ENCODE measurements at regions not wholly inside any gene's neighbourhood (a gene's known extent, or its start where the extent isn't known, plus 50 kb on each side); places are given as distances from the start of the nearest gene placed in this dataset.

GRCh38 chr5:68817632-68818031, 276.2 kb upstream of the SLC30A5 start:
- TF ChIP-seq ZNF138 (tag by site-specific recombination; IDR thresholded peaks at IDR 0.05; ENCODE audit: borderline replicate concordance) (no peak), CTCF (tag by site-specific recombination; IDR thresholded peaks at IDR 0.05) (no peak), ZBTB49 (tag by site-specific recombination; IDR thresholded peaks at IDR 0.05; ENCODE audit: low read depth) (no peak), ZNF274 (IDR thresholded peaks at IDR 0.05; ENCODE audit: low read length) (no peak), ZNF274 (tag by site-specific recombination; IDR thresholded peaks at IDR 0.05; ENCODE audit: borderline replicate concordance) (no peak), ZFP3 (tag by site-specific recombination; IDR thresholded peaks at IDR 0.05; ENCODE audit: low read depth) (no peak), PRDM4 (tag by site-specific recombination; IDR thresholded peaks at IDR 0.05) (no peak)
